OCI-LY1 (cell line): ENCODE measurements at regions not wholly inside any gene's neighbourhood (a gene's known extent, or its start where the extent isn't known, plus 50 kb on each side); places are given as distances from the start of the nearest gene placed in this dataset.

Source experiments
- H2AFZ ChIP-seq: fragments of 200-600 bp; sonication (generic), shearing (Covaris generic); 2 replicates; pipeline ENCODE4 v1.6.0; 2014; ENCODE audit warnings: antibody characterized with exemption, mild to moderate bottlenecking, low read length
- H3F3A ChIP-seq: fragments of 200-600 bp; sonication (generic), shearing (Covaris generic); 2 replicates; pipeline ENCODE4 v1.6.0; 2014; ENCODE audit warnings: mild to moderate bottlenecking, antibody characterized with exemption, low read length, moderate library complexity; ENCODE audit not compliant: insufficient read depth
- H3K27ac ChIP-seq: fragments of 200-600 bp; sonication (generic); 2 replicates; pipeline ENCODE4 v1.5.1; 2014; ENCODE audit warnings: low read length, mixed run types, mild to moderate bottlenecking, low read depth; ENCODE audit not compliant: poor library complexity, severe bottlenecking
- H3K27me3 ChIP-seq: fragments of 200-600 bp; sonication (generic); 2 replicates; pipeline ENCODE4 v1.6.0; 2014; ENCODE audit warnings: antibody characterized with exemption, mild to moderate bottlenecking, low read length, moderate library complexity; ENCODE audit not compliant: insufficient read depth
- H3K36me3 ChIP-seq: fragments of 200-600 bp; sonication (generic); 2 replicates; pipeline ENCODE4 v1.6.1; 2014; ENCODE audit warnings: mild to moderate bottlenecking, antibody characterized with exemption, low read length, moderate library complexity, mixed read lengths; ENCODE audit not compliant: insufficient read depth
- H3K4me1 ChIP-seq: fragments of 200-600 bp; sonication (generic); 2 replicates; pipeline ENCODE4 v1.5.1; 2014; ENCODE audit warnings: mild to moderate bottlenecking, low read length, moderate library complexity; ENCODE audit not compliant: insufficient read depth, severe bottlenecking
- H3K4me2 ChIP-seq: fragments of 200-600 bp; sonication (generic), shearing (Covaris generic); 2 replicates; pipeline ENCODE4 v1.6.1; 2014; ENCODE audit warnings: low read length
- H3K4me3 ChIP-seq: fragments of 200-600 bp; sonication (generic); 2 replicates; pipeline ENCODE4 v1.5.1; 2014; ENCODE audit warnings: low read length, low read depth, mild to moderate bottlenecking, mixed read lengths; ENCODE audit not compliant: poor library complexity, severe bottlenecking
- H3K79me2 ChIP-seq: fragments of 200-600 bp; shearing (Covaris generic); 2 replicates; pipeline ENCODE4 v1.6.1; 2016; ENCODE audit warnings: mixed run types, low read length, mixed read lengths; ENCODE audit not compliant: insufficient read depth
- H3K9ac ChIP-seq: fragments of 200-600 bp; sonication (generic), shearing (Covaris generic); 2 replicates; pipeline ENCODE4 v1.6.1; 2014; ENCODE audit warnings: mild to moderate bottlenecking, low read length, mixed read lengths
- H3K9me2 ChIP-seq: fragments of 200-600 bp; sonication (generic), shearing (Covaris generic); 2 replicates; pipeline ENCODE4 v1.6.1; 2014; ENCODE audit warnings: low read depth, mild to moderate bottlenecking, low read length, mixed read lengths
- H3K9me3 ChIP-seq: fragments of 200-600 bp; shearing (Covaris generic); 2 replicates; pipeline ENCODE4 v1.6.1; 2014; ENCODE audit warnings: low read length, mixed read lengths
- H4K20me1 ChIP-seq: fragments of 200-600 bp; sonication (generic), shearing (Covaris generic); 2 replicates; pipeline ENCODE4 v1.6.0; 2016; ENCODE audit warnings: mild to moderate bottlenecking, low read length; ENCODE audit not compliant: insufficient read depth
- CTCF ChIP-seq: fragments of 200-600 bp; sonication (generic), shearing (Covaris generic); IDR thresholded peaks from 2 replicates; pipeline ENCODE4 v1.5.1; 2017; ENCODE audit warnings: mild to moderate bottlenecking, antibody characterized with exemption, low read length, moderate library complexity, mixed read lengths
- EZH2 ChIP-seq: fragments of 200-600 bp; sonication (generic), shearing (Covaris generic); IDR thresholded peaks from 2 replicates; pipeline ENCODE4 v1.8.0; 2017; ENCODE audit warnings: borderline replicate concordance, mixed run types, mild to moderate bottlenecking, antibody characterized with exemption, low read length, moderate library complexity, mixed read lengths

- TF ChIP-seq CTCF, result no peak
- no peak for TF ChIP-seq EZH2
- no peaks in the 10 kb centered on the region for H4K20me1 ChIP-seq
- no peak overlapping the region for H3K27ac ChIP-seq
- H3K4me2 ChIP-seq, result no peak overlapping the region
- no peak overlapping the region for H3K9ac ChIP-seq
- H3K9me3 ChIP-seq, result no peaks in the 10 kb centered on the region
- H3K36me3 ChIP-seq, result no peaks in the 10 kb centered on the region
- H3K27me3 ChIP-seq, result no peaks in the 10 kb centered on the region
- H2AFZ ChIP-seq, result no peak overlapping the region
- H3K9me2 ChIP-seq, result no peaks in the 10 kb centered on the region
- H3K4me3 ChIP-seq, result no peak overlapping the region
- H3K79me2 ChIP-seq, result no peaks in the 10 kb centered on the region
- no peaks in the 10 kb centered on the region for H3K4me1 ChIP-seq
- no peaks in the 10 kb centered on the region for H3F3A ChIP-seq
Observed at GRCh38 chr1:59122527-59122926, 174.4 kb upstream of the FGGY start.

- no peak overlapping the region for H2AFZ ChIP-seq
- H3K79me2 ChIP-seq, result no peaks in the 10 kb centered on the region
- H3K4me2 ChIP-seq, result no peak overlapping the region
- no peak overlapping the region for H3K9ac ChIP-seq
- H3K4me3 ChIP-seq, result no peak overlapping the region
- no peaks in the 10 kb centered on the region for H3F3A ChIP-seq
- H3K27me3 ChIP-seq, result no peaks in the 10 kb centered on the region
- H4K20me1 ChIP-seq, result no peaks in the 10 kb centered on the region
- no peaks in the 10 kb centered on the region for H3K9me3 ChIP-seq
- H3K9me2 ChIP-seq, result no peaks in the 10 kb centered on the region
- TF ChIP-seq CTCF (no peak), EZH2 (no peak)
- no peak overlapping the region for H3K27ac ChIP-seq
- H3K4me1 ChIP-seq, result no peaks in the 10 kb centered on the region
- no peaks in the 10 kb centered on the region for H3K36me3 ChIP-seq
Observed at GRCh38 chr1:59123081-59123681, 173.7 kb upstream of the FGGY start.

GRCh38 chr1:59124166-59124565, 172.7 kb upstream of the FGGY start:
- Histone ChIP-seq H3K4me3 (no peak overlapping the region), H3K27ac (no peak overlapping the region), H3K36me3 (no peaks in the 10 kb centered on the region), H3K9ac (no peak overlapping the region), H3K9me3 (no peaks in the 10 kb centered on the region), H3K4me1 (no peaks in the 10 kb centered on the region), H3K9me2 (no peaks in the 10 kb centered on the region), H3K79me2 (no peaks in the 10 kb centered on the region), H3K4me2 (no peak overlapping the region), H3F3A (no peaks in the 10 kb centered on the region), H3K27me3 (no peaks in the 10 kb centered on the region), H2AFZ (no peak overlapping the region), H4K20me1 (no peaks in the 10 kb centered on the region)
- no peak for TF ChIP-seq EZH2

GRCh38 chr1:59125154-59125553, 171.7 kb upstream of the FGGY start:
- TF ChIP-seq CTCF (no peak), EZH2 (no peak)
- H3K4me1 ChIP-seq, result no peaks in the 10 kb centered on the region
- no peak overlapping the region for H3K4me2 ChIP-seq
- H3K4me3 ChIP-seq, result no peak overlapping the region
- no peaks in the 10 kb centered on the region for H3K27me3 ChIP-seq
- H2AFZ ChIP-seq, result no peak overlapping the region
- H3K27ac ChIP-seq, result no peak overlapping the region
- no peaks in the 10 kb centered on the region for H4K20me1 ChIP-seq
- no peak overlapping the region for H3K9ac ChIP-seq
- H3K9me3 ChIP-seq, result no peaks in the 10 kb centered on the region
- no peaks in the 10 kb centered on the region for H3K79me2 ChIP-seq
- H3F3A ChIP-seq, result no peaks in the 10 kb centered on the region
- H3K36me3 ChIP-seq, result no peaks in the 10 kb centered on the region
- H3K9me2 ChIP-seq, result no peaks in the 10 kb centered on the region
